GM12878 (cell line): ENCODE measurements at regions not wholly inside any gene's neighbourhood (a gene's known extent, or its start where the extent isn't known, plus 50 kb on each side); places are given as distances from the start of the nearest gene placed in this dataset.

ENCODE experiments used
- ATAC-seq: fragments of 200-7000 bp; cut with Tn5 transposase; 3 replicates; pipeline ENCODE4 v1.9.1; 2020; ENCODE audit warnings: mild to moderate bottlenecking, moderate library complexity
- BruUV-seq: library from RNA; stranded (reverse); fragments of 400-500 nt; replicated peaks from 2 replicates; lab custom pipeline; 2021; lab: Mats Ljungman, UMichigan
- CTCF ChIA-PET: fragments of 300-600 bp; sonication (Branson Sonifier 250); formaldehyde crosslinking; extraction: SDS; loops from one replicate; lab custom pipeline; 2021; ENCODE audit warnings: inconsistent platforms; lab: Yijun Ruan, JAX
- POLR2A ChIA-PET: fragments of 350-600 bp; formaldehyde crosslinking; extraction: SDS; loops from one replicate; lab custom pipeline; 2021; ENCODE audit warnings: inconsistent platforms; lab: Charles Lee
- RAD21 ChIA-PET: fragments of 300-600 bp; sonication (Branson Sonifier 250); formaldehyde crosslinking; loops from one replicate; lab custom pipeline; 2023; ENCODE audit warnings: antibody characterized with exemption; ENCODE audit not compliant: unreplicated experiment; lab: Charles Lee
- SMC1A ChIA-PET: fragments of 300-600 bp; sonication (Branson Sonifier 250); formaldehyde crosslinking; loops from one replicate; lab custom pipeline; 2023; ENCODE audit not compliant: unreplicated experiment, uncharacterized antibody; lab: Charles Lee
- DNase-seq: peaks from one replicate; pipeline ENCODE4 v3.0.0-alpha.2; 2011; ENCODE audit warnings: low read depth, low spot score
- FAIRE-seq: peaks from 3 replicates; lab custom pipeline; 2011; peaks lifted over from hg19 to GRCh38; lab: Jason Lieb, UNC
- H2AFZ ChIP-seq: 2 replicates; pipeline ENCODE4 v1.6.0; 2011; ENCODE audit warnings: low read depth, low read length, control low read depth; ENCODE audit not compliant: control insufficient read depth
- H3K27ac ChIP-seq: 2 replicates; pipeline ENCODE4 v1.5.1; 2011; ENCODE audit warnings: control low read depth; ENCODE audit not compliant: control insufficient read depth, insufficient read depth
- H3K27me3 ChIP-seq, 2 experiments: replicated peaks in 1 of 2; 2 replicates each; pipeline versions ENCODE4 v1.6.0 to v1.6.1; 2011; ENCODE audit warnings: low read length in 1 of 2; ENCODE audit not compliant: control insufficient read depth in 2 of 2, insufficient read depth in 2 of 2
- H3K36me3 ChIP-seq, 2 experiments: 2 replicates each; pipeline ENCODE4 v1.5.1; 2011; ENCODE audit warnings: low read length in 1 of 2; ENCODE audit not compliant: control insufficient read depth in 2 of 2, insufficient read depth in 2 of 2
- H3K4me1 ChIP-seq: 2 replicates; pipeline ENCODE4 v1.6.1; 2011; ENCODE audit warnings: mild to moderate bottlenecking, low read length, moderate library complexity, mixed read lengths; ENCODE audit not compliant: control insufficient read depth, insufficient read depth
- H3K4me2 ChIP-seq: 2 replicates; pipeline ENCODE4 v1.6.0; 2011; ENCODE audit warnings: control low read depth; ENCODE audit not compliant: control insufficient read depth, insufficient read depth
- H3K4me3 ChIP-seq: fragments of 200-600 bp; sonication (generic); 2 replicates; pipeline ENCODE4 v1.5.1; 2016
- H3K79me2 ChIP-seq: 2 replicates; pipeline ENCODE4 v1.6.0; 2011; ENCODE audit warnings: low read length; ENCODE audit not compliant: control insufficient read depth, insufficient read depth
- H3K9ac ChIP-seq: 2 replicates; pipeline ENCODE4 v1.8.0; 2011; ENCODE audit warnings: low read length, control low read depth, mixed read lengths; ENCODE audit not compliant: control insufficient read depth, insufficient read depth
- H3K9me3 ChIP-seq: replicated peaks from 3 replicates; pipeline ENCODE4 v1.5.1; 2011; ENCODE audit warnings: mild to moderate bottlenecking, low read length; ENCODE audit not compliant: control insufficient read depth, insufficient read depth
- H4K20me1 ChIP-seq: 2 replicates; pipeline ENCODE4 v1.6.0; 2011; ENCODE audit not compliant: control insufficient read depth, insufficient read depth
- BHLHE40 ChIP-seq, 2 experiments: fragments of 450-650 bp in 1 of 2; IDR thresholded peaks; 2 replicates each; pipeline ENCODE4 v1.6.1; 2011 to 2017; ENCODE audit warnings: low read depth in 2 of 2, borderline replicate concordance in 1 of 2, improper control_type of control experiment in 1 of 2, low read length in 1 of 2, mild to moderate bottlenecking in 1 of 2
- CEBPZ ChIP-seq: fragments of 150-350 bp; IDR thresholded peaks from 2 replicates; pipeline ENCODE4 v1.6.1; 2016; ENCODE audit warnings: low read depth, low read length
- CHD2 ChIP-seq: IDR thresholded peaks from 2 replicates; pipeline ENCODE4 v1.6.1; 2011; ENCODE audit warnings: low read depth, low read length, improper control_type of control experiment, borderline replicate concordance
- DPF2 ChIP-seq: fragments of 450-650 bp; IDR thresholded peaks from 2 replicates; pipeline ENCODE4 v1.6.1; 2017; ENCODE audit warnings: mild to moderate bottlenecking
- FOS ChIP-seq: IDR thresholded peaks from 3 replicates; pipeline ENCODE4 v1.6.1; 2011; ENCODE audit warnings: borderline replicate concordance; ENCODE audit not compliant: insufficient read length; ENCODE audit errors: extremely low read depth
- IKZF1 ChIP-seq: fragments of 450-650 bp; conservative IDR thresholded peaks from 2 replicates; pipeline ENCODE4 v1.6.1; 2017; ENCODE audit warnings: antibody characterized with exemption, mild to moderate bottlenecking
- NR2C1 ChIP-seq: fragments of 450-650 bp; IDR thresholded peaks from 2 replicates; pipeline ENCODE4 v1.6.1; 2017; ENCODE audit warnings: antibody characterized with exemption, mild to moderate bottlenecking, moderate library complexity
- NRF1 ChIP-seq: conservative IDR thresholded peaks from 2 replicates; pipeline ENCODE4 v1.6.1; 2011; ENCODE audit warnings: mild to moderate bottlenecking, low read depth, low read length, improper control_type of control experiment
- PML ChIP-seq: IDR thresholded peaks from 2 replicates; pipeline ENCODE4 v1.6.1; 2012; ENCODE audit warnings: low read length, inconsistent platforms
- WGBS: methylation state at CpG from one replicate; pipeline ENCODE4 v1.1.6; 2016; ENCODE audit warnings: low lambda C conversion rate; ENCODE audit not compliant: insufficient replicate concordance, insufficient coverage; ENCODE audit errors: missing lambda C conversion rate; 5-methylcytosine and 5-hydroxymethylcytosine counted together
- in situ Hi-C: fragments of 300-500 bp; cut with MboI; formaldehyde crosslinking; loops from 9 replicates; pipeline ENCODE4 v1.14.3; 2018; ENCODE audit warnings: mixed read lengths
- intact Hi-C: fragments of 100-400 bp; cut with micrococcal nuclease; formaldehyde crosslinking; loops from one replicate; pipeline ENCODE4 v1.14.2; 2022; ENCODE audit not compliant: unreplicated experiment

GRCh38 chr16:22968931-22969330 lies 155.0 kb downstream of the HS3ST2 start (continued):
- TF ChIP-seq IKZF1 (no peak), CHD2 (no peak), FOS (no peak), CEBPZ (no peak), NR2C1 (no peak), NRF1 (no peak), PML (no peak)

GRCh38 chr16:22967521-22968095 lies 153.6 kb downstream of the HS3ST2 start:
- no peaks in the 10 kb centered on the region for H3K79me2 ChIP-seq
- SMC1A ChIA-PET = no interaction called here
- FAIRE-seq = no peak
- H3K36me3 ChIP-seq = no peaks in the 10 kb centered on the region
- CTCF ChIA-PET = interaction anchor here (0.8 kb wide), 1 partner anchor 276 kb away, joined by 3 read pairs; no protein-coding TSS in a partner anchor
- BruUV-seq = no TSS peak
- H3K4me2 ChIP-seq = no peak overlapping the region
- RAD21 ChIA-PET = no interaction called here
- intact Hi-C loops (no loop called here), in situ Hi-C loops (no loop called here)
- no peak for ATAC-seq
- no peaks in the 10 kb centered on the region; a peak in 1 of 4 replicates for H3K27me3 ChIP-seq
- H3K9me3 ChIP-seq = no peaks in the 10 kb centered on the region
- no peak overlapping the region for H3K9ac ChIP-seq
- no peak overlapping the region for H3K4me3 ChIP-seq
- no peaks in the 10 kb centered on the region for H3K4me1 ChIP-seq
- H3K27ac ChIP-seq = no peak overlapping the region
- no peak overlapping the region for H2AFZ ChIP-seq
- POLR2A ChIA-PET = no interaction called here
- no peak for DNase-seq
- TF ChIP-seq DPF2 = no peak
- no peak for TF ChIP-seq BHLHE40 (IDR thresholded peaks at IDR 0.05; ENCODE audit: borderline replicate concordance in 1 of 2, low read depth in 2 of 2, low read length in 1 of 2)
- WGBS = 11% methylated on average over 1 of the region's 1 CpG
- no peaks in the 10 kb centered on the region for H4K20me1 ChIP-seq
